CD4-positive, alpha-beta T cell treated with Interleukin-12 subunit alpha and Interleukin-12 subunit beta, for 1 hour (primary cell): ENCODE measurements at regions not wholly inside any gene's neighbourhood (a gene's known extent, or its start where the extent isn't known, plus 50 kb on each side); places are given as distances from the start of the nearest gene placed in this dataset.

Experiments
- DNase-seq: peaks from one replicate; pipeline ENCODE4 v3.0.0-alpha.2; 2020

DNA sequence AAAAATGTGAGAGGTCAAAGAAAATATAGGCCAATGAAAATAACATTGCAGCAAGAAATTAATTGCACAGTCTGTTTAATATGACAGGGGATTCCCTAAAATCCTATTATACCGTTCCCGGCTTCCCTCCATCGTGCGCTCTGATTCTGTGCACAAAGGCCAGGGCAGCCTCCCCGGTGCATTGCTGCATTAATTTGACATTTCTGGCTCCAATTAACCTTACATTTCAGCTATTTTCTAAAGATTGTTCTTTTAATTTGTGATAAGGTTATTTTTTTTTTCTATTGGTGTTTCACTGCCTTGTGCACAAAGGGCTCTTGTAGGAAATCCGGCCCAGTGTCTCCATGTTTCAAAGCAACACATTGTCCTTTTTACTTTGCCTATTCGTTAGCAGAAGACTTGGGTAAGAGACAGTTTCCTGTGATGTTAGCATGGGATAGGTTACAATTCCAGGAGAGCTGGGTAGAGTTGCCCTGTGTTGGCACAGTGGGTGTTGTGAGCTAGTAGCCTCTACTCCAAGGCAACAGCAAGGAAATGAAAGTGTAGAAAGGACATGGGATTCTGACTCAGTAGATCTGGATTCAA is 257.3 kb upstream of the IGF1R start:
- no peak for DNase-seq

DNA sequence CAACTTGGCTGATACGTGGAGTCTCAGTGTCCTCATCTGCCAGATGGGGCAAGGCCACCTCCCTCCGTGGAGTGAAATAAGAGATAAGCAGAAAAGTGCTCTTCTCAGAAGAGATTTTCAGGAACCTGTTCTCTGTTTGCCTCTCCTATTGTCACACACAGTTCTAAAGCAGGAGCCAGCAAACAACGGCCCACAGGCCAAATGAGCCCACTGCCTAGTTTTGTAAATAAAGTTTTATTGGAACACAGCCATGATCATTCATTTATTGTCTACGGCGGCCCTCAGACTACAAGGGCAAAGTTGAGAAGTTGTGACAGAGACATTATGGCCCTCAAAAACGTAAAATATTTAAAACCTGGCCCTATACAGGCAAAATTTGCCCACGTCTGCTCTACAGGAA is 256.8 kb upstream of the IGF1R start:
- DNase-seq: no peak

DNA sequence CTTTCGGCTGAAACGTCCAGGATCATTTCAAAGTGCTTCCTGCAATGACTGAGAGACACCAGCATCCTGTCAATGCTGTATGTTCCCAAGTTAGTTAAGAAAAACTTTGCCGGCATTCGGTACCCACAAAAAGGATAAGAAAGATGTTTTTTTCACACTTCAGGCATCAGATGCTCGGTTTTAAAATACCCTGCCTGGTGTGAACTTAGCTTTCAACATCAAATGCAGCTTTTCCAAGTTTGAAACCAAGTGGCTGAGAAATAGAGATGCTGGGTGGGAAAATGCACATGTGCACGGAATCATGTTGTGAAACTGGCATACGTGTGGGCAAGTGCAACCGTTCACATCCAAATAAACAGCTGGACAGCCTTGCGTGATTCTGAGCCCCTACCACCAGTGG is 254.9 kb upstream of the IGF1R start:
- no peak for DNase-seq

DNA sequence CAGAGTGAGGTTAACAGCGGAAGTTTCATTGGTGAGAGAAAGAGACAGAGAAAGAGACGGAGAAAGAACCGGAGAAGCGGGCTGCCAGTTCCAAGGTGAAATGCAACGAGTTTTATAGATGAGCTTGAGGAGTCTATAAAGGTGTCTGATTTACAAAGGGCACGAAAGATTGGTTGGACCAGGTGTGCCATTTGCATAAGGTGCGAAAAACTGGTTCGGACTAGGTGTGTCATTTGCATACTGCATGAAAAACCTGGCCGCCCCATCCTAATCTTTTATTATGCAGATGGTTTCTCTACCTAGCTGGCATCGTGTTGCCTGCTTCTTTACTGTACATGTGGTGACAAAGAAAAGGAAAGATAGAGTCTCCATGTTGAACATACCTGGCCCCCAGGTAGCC is 253.8 kb upstream of the IGF1R start:
- no peak for DNase-seq

DNA sequence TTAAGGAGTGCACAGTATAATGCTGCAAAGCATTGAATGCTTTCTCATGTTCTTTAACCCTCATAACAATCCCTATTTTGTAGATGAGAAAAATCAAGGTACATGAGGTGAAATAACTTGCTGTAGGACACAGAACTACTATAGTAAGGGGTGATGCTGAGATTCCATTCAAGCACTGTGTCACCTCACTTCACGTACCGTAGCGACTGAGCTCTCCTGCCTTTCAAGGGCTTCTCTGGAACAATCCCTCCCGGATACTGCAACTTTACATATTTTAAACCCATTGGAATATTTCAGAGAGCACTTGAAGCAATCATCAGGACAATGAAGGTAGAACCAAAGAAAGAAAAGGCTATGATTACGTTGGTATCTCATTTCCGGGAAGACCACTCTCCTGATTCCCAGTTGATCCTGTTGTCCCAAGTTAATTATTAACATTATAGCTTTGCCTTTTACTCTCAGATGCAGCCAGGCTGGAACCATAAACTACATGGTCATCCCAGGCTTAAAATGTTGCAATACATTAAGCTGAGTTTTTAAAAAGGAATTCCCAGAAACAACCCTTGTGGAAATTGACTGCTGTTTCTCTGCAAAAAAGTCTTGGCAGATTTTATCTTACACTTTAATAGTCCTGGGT is 252.2 kb upstream of the IGF1R start:
- DNase-seq: no peak

DNA sequence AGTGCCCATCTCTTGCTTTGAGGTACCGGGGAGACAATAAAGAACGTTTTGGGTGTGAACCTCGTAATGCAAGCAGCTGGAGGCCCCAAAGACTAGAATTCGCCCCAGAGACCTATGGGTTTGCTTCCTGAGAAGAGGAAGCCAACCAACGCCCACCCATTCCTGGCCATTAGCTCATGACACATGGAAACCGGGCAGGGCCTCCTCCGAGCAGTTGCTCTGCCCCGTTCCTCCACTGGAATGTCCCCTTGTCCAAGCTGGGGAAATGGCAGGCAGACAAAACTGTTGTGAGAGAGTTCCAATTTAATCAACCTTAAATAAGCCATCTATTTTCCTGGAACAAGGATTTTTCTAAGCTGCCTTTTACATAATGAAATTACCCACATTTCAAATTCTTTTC is 250.9 kb upstream of the IGF1R start:
- no peak for DNase-seq

DNA sequence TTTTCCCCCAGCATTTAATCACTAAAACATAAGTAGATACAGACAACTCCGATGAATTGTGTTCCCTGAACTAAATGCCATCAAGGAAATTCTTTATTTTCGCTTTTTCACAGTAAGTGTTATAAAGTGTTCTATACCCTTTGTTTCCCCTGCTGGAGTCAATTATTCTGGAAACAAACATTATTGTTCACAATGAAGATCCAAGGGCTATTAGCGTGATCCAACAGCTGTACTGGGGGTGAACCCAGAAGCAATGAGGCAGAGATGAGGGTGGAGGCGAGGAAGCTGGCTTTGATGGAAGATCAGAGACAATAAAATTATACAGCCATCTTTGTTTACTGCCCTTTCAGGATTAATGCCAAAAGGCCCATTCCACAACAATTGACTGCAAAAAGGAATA is 250.3 kb upstream of the IGF1R start:
- no peak for DNase-seq

DNA sequence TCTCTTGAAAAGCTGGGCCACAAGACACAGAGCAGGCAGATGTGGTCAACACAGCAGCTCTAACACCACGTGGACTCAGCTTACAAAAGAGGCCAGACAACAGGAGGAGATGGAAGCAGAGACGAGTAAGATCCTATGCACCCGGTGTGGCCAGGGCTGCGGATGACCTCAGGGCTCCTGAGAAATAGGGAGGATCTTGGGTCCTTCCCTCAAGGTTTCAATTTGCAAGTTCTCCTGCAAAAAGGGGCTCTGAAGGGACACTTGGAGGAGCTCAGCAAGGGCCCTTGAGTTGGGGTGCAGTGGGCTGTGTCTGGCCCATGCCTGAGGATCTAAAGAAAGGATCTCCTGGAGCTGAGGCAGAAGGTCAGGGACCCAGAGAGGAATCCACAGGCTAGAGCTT is 249.5 kb upstream of the IGF1R start:
- DNase-seq: no peak

DNA sequence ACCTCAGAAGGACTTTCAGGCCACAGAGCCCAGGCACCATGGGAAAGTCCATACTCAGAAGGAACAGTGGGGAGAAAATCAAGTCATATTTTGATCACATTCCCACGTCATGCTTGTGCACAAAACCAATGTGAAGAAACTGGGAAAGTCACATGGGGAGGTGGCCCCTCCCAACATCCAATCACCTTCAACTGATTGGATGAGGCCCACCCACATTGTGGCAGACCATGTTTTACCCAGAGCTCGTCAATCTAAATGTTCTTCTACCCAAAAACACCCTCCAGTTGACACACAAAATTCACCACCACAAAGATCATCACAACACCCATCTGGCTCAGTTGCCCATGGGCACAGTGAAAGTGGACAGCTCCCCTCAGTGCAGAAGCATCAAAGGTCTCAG is 248.2 kb upstream of the IGF1R start:
- DNase-seq: no peak

DNA sequence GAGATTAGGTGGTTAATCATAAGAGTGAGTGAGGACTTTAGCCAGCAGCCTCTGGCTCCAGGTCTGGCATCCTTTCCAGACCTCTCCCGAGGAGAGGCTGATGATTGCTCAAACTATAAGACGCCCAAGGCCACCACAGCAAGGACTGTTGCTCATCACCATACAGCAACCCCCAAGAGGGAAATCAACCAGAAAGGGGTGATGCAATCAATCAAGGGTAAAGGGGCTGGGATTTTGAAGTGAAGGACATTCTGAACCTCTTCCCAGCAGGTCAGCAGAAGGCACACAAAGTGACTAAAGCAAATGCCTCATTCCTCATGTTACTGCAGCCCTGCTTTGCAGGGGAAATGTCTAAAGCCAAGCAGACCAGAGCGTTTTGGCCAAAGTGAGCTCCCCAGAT is 247.3 kb upstream of the IGF1R start:
- no peak for DNase-seq

DNA sequence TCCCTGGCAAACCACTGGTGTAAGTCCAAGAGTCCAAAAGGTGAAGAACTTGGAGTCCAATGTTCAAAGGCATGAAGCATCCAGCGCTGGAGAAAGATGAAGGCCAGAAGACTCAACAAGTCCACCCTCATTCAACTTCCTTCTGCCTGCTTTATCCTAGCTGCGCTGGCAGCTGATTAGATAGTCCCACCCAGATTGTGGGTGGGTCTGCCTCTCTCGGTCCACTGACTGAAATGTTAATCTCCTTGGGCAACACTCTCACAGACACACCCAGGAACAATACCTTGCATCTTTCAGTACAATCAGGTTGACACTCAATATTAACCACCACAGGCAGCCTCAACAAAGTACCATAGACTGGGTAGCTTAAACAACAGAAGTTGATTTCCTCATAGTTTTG is 245.9 kb upstream of the IGF1R start:
- DNase-seq: no peak

DNA sequence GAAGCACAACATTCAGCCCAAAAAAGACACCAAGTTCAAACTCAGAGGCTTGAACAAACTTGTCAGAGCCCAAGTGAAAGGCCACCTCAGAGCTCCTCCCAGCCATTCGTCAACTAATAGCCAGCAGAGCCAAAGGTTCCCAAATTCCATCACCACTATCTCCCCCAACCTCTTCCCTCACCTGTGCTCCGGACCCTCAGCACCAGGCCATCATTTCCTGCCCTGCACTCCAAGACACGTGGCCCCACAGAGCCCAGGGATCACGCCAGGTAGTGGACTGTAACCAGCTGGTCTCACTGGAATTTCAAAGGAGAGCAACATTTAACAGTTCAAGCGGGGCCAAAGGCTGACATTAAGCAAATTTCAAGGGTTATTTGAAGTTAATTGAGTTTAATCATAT is 245.2 kb upstream of the IGF1R start:
- DNase-seq: no peak

DNA sequence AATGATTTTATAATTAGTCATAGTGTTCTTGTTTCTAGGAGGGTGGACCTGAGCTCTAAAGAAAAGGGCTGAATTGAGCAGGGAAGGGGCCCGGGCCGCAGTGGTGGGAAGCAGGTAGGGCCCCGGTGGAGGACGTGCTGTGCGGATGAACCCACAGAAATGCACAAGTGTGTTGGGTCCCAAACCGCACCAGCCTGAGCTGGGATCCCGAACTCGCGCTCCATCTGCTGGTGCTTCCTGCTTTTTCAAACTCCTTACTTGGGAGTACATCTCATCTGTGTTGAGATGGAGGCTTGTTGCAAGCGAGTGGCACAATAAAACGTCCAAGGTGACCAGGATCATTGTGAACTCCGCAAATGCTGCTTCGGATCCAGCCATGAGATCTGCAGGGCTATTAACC is 244.8 kb upstream of the IGF1R start:
- no peak for DNase-seq

DNA sequence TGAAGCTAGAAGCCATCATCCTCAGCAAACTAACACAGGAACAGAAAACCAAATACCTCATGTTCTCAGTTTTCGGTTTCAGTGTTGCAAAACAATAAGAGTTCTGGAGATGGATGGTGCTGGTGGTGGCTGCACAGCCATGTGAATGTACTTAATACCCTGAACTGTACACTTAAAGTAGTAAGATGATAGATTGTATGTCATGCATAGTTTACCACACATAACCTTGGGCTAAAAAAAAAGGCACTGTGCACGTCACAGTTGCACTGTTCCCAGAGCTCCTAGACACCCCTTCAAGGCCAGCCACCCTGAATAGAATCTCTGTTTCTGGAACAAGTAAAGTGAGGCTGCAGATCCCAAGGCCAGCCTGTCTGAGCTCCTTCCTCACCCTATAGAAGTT is 243.3 kb upstream of the IGF1R start:
- DNase-seq: no peak

DNA sequence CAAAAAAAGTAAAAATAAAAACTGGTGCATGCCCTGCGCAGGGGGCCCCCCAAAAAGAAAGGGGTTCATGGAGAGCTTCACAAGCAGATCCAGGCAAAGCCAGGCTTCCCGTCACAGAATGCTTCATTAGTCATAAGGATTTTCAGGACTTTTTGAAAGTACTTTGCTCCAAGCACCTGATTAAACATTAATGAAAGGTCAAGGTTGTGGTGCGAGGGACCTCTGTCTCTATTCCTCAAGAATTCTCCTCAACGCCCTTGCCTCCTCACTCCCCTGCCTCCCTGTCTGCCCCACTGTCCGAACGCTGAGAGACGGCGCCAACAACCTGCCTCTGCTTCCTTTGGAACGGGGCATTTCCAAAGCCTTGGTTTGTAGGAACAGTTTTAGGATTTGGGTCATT is 240.1 kb upstream of the IGF1R start:
- DNase-seq: no peak

DNA sequence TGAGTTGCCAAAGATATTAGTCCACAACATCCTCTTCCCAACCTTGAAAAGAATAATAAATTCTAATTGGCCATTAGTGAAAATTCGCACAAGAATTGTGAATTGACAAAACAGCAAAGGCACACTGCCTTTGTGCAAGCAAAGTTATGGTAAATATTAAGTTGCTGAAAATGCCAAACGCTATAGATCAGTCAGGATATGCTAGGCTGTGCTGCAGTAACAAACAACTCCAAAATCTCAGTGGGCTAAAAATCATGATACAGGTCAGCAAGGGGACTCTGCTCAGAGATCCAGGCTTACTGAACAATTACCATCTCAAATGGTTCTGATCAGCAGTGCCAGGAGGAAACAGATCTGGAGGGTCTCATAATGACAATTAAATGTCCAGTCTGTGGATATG is 238.0 kb upstream of the IGF1R start:
- no peak for DNase-seq

DNA sequence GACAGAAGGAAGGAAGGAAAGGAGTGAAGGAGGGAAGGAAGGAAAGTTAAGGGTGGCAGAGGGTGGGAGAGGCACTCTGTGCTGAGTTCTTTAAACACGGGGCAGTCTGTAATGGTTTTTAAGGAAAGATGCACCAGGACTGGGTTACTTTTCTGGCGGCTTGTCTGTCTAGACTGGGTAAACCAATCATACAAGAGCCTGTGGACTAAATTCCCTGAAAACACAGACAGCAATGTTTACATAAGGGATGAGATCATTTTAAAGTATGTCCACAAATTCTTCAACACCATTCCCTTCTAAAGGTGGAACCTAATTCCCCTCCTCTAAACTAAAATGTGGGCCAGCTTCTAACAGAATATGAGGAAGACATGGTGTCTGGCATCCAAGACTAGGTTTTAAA is 235.5 kb upstream of the IGF1R start:
- DNase-seq: no peak

DNA sequence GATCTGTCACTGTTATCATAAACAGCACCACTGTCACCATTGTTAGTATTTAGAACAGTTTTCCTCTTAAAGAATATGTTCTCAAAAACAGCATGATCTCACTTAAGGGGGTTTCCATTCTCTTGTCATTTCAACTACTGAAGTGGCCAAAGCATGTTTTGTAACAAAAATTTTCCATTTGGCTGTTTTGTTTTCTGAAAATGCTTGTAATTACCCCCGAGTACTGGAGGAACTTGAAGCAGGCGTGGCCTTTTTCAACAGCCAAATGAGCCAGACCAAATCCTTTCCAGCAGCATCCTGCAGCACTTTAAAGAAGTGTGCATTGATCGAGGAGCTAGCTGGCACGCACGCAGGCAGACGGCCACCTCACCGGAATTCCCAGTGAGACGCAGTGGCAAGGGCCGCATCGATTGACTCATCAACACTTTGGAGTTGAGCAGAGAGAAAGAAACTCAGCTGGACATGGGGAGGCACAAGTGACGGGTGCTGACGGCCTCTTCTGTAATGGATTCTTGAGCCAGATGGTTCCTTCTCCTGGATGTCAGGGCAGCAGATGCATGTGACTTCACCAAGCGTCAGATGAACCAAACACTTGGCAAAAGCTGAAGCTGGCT is 234.3 kb upstream of the IGF1R start:
- no peak for DNase-seq

DNA sequence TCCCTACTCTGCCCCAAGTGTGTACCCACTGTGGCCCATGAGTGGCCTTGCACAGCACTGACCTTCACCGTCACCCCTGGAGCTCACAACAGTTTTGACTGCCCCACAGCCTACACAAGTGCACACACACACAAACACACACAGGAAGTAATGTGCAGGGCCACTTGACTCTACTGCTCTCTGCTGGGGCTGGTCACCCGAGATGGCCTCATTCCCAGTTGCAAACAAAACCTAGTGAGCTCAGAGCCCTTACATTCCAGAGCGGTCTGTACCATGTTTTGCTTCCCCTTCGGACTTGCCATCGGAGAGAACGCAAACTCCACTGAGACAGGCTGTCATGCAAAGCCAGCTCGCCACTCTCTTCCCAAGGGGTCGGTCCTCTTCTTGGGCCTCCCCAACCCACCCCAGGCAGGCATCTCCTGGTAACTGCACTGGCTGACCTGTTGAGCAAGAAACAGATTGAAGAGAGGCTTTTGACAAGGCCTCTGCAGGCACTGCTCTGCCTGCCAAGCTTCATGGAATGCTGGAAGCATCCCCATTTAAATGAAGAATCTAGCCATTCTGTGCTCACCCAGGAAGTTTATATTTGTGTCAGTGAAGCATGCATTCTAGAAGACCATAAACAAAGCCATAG is 232.0 kb upstream of the IGF1R start:
- no peak for DNase-seq

DNA sequence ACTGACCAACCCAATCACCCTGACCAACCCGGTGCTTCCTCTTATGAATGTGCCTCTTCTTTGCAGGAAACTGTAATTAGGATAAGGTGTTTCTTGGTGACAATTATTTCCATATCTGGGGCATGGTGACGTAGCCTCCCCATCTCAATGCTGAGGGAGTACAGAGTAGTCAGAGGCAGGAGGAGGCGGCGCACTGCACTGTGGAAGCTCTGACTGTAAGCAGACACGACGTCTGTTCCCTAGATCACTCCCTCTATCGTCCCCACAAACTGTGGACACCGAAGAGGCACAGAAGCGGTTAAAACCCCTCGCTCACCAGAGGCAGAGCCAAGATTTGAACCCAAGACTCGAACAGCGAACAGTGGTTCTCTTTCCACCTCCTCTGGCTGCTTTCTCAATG is 231.0 kb upstream of the IGF1R start:
- no peak for DNase-seq

DNA sequence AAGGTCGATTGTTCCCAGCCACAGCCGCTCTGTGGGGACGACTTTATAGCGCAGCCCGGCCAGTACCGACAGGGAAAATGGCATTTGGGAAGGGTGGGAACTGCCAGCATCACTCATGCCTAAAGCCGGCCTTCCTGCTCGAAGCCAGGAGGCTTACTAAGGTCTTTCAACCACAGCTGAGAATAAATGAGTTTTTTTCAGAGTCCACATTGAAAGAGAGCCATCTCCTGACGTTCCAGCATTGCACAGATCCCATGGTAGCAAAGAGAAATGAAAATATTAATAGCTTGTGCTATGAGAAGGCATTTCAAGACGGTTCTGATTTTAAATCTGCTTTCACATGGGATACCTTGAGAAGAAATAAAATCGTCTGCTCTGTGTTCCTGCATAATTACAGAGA is 230.2 kb upstream of the IGF1R start:
- no peak for DNase-seq

DNA sequence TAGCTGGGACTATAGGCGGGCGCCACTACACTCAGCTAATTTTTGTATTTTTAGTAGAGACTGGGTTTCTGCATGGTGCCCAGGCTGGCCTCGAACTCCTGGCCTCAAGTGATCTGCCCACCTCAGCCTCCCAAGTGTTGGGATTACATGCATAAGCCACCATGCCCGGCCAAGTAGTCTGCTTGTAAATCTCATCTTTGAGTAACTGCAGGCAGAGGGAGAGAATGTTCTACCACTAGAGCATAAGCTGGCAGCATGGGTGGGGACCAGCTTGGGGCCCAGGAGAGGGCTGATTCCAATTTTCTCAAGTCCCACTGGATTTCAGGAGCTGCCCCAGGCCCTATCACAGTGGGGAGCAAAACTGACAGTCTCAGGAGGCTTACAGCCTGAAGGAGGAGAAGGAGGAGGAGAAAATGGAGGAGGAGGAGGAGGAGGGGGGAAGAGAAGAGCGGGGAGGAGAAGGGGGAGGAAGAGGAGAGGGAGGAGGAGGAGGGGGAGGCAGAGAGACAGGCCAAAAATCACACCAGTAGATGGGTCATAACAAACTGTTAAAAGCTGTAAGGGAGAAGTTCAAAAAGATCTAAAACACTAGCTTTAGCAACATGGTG is 229.1 kb upstream of the IGF1R start:
- no peak for DNase-seq

DNA sequence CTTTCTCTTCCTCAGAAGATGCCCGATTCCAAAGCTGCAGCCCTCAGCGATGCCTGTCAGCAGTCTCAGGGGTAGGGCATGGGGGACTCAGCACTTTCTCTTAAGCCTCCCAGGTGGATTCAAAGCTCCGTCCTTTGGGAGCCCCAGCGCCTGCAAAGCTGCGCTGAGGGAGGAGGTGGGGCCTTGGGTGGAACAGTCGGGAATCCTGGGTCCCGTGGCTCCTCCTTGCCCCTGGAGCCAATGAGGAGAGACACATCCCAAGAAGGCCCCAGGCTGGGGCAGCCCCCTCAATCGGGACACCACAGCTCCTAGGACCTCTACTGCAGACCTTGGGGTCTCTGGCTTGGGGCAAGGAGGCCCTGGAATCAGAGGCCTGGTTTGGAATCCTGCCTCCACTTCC is 227.5 kb upstream of the IGF1R start:
- no peak for DNase-seq
